H1 (cell line): ENCODE measurements at regions not wholly inside any gene's neighbourhood (a gene's known extent, or its start where the extent isn't known, plus 50 kb on each side); places are given as distances from the start of the nearest gene placed in this dataset.

Source experiments
- CTCF ChIA-PET: fragments of 300-600 bp; sonication (Branson Sonifier 250); formaldehyde crosslinking; loops from one replicate; lab custom pipeline; 2021; ENCODE audit not compliant: partially characterized antibody; lab: Charles Lee
- POLR2A ChIA-PET: fragments of 300-600 bp; sonication (Branson Sonifier 250); formaldehyde crosslinking; loops from one replicate; lab custom pipeline; 2021; ENCODE audit warnings: inconsistent platforms; ENCODE audit not compliant: partially characterized antibody; lab: Charles Lee
- DNase-seq, 2 experiments: peaks; one replicate each; pipeline versions ENCODE4 v3.0.0 to v3.0.0-alpha.2; 2010 to 2022; ENCODE audit warnings: low spot score in 2 of 2, low read depth in 1 of 2, mixed read lengths in 1 of 2
- FAIRE-seq: peaks from 2 replicates; lab custom pipeline; 2011; peaks lifted over from hg19 to GRCh38; lab: Jason Lieb, UNC
- H2AFZ ChIP-seq: 2 replicates; pipeline ENCODE4 v1.8.1; 2012; ENCODE audit warnings: low read length, inconsistent platforms
- H2AK5ac ChIP-seq: 2 replicates; pipeline ENCODE4 v1.6.1; 2013; ENCODE audit warnings: low read depth, low read length
- H2BK120ac ChIP-seq: replicated peaks from 2 replicates; pipeline ENCODE3; 2013; ENCODE audit warnings: low read depth, low read length, inconsistent platforms
- H2BK12ac ChIP-seq: 2 replicates; pipeline ENCODE4 v1.6.1; 2013; ENCODE audit warnings: low read depth, low read length
- H2BK15ac ChIP-seq: 2 replicates; pipeline ENCODE4 v1.6.1; 2013; ENCODE audit warnings: low read length
- H2BK20ac ChIP-seq: 2 replicates; pipeline ENCODE4 v1.6.1; 2013; ENCODE audit warnings: low read length
- H2BK5ac ChIP-seq: 2 replicates; pipeline ENCODE4 v1.6.1; 2013; ENCODE audit warnings: low read depth, low read length
- H3K14ac ChIP-seq: 2 replicates; pipeline ENCODE4 v1.6.1; 2013; ENCODE audit warnings: inconsistent platforms; ENCODE audit not compliant: insufficient read length
- H3K18ac ChIP-seq: 2 replicates; pipeline ENCODE4 v1.6.1; 2013; ENCODE audit warnings: low read length; ENCODE audit errors: extremely low read depth
- H3K23ac ChIP-seq: 2 replicates; pipeline ENCODE4 v1.6.1; 2013; ENCODE audit warnings: inconsistent platforms; ENCODE audit not compliant: insufficient read length
- H3K23me2 ChIP-seq: 2 replicates; pipeline ENCODE4 v1.6.1; 2013; ENCODE audit warnings: low read depth, low read length
- H3K27ac ChIP-seq: 2 replicates; pipeline ENCODE4 v1.6.1; 2011; ENCODE audit warnings: low read depth, low read length, inconsistent platforms
- H3K27me3 ChIP-seq, 4 experiments: replicated peaks in 1 of 4; 1 replicate in 1 of 4; 2 replicates in 3 of 4; pipeline versions ENCODE4 v1.6.1 to v1.8.1; 2011 to 2013; ENCODE audit warnings: low read length in 3 of 4, mild to moderate bottlenecking in 3 of 4, inconsistent platforms in 2 of 4, mixed read lengths in 2 of 4, moderate library complexity in 1 of 4; ENCODE audit not compliant: control insufficient read depth in 3 of 4, insufficient read depth in 3 of 4; ENCODE audit errors: extremely low read depth in 1 of 4
- H3K36me3 ChIP-seq, 4 experiments: 2 replicates each; pipeline versions ENCODE4 v1.6.1 to v1.8.1; 2011 to 2013; ENCODE audit warnings: mild to moderate bottlenecking in 4 of 4, low read length in 3 of 4, moderate library complexity in 2 of 4, control low read depth in 1 of 4, inconsistent platforms in 1 of 4; ENCODE audit not compliant: insufficient read depth in 4 of 4, control insufficient read depth in 2 of 4
- H3K4ac ChIP-seq: replicated peaks from 2 replicates; pipeline ENCODE3; 2013; ENCODE audit warnings: low read length, low read depth, mixed read lengths, inconsistent platforms; ENCODE audit not compliant: insufficient read length
- H3K4me1 ChIP-seq, 4 experiments: replicated peaks in 1 of 4; 1 replicate in 1 of 4; 2 replicates in 3 of 4; pipeline versions ENCODE4 v1.6.1 to v1.8.1; 2011 to 2013; ENCODE audit warnings: low read length in 3 of 4, inconsistent platforms in 2 of 4, mixed read lengths in 1 of 4; ENCODE audit not compliant: insufficient read depth in 4 of 4, control insufficient read depth in 3 of 4
- H3K4me2 ChIP-seq, 2 experiments: 2 replicates each; pipeline versions ENCODE4 v1.6.1 to v1.8.1; 2011 to 2013; ENCODE audit warnings: low read depth in 2 of 2, low read length in 2 of 2, control low read depth in 1 of 2, inconsistent platforms in 1 of 2, mild to moderate bottlenecking in 1 of 2; ENCODE audit not compliant: insufficient read depth in 1 of 2
- H3K4me3 ChIP-seq, 4 experiments: fragments of 200-600, 300-600 bp in 1 of 4; sonication (generic), shearing (Covaris generic), sonication (Bioruptor Twin) in 1 of 4; 2 replicates each; pipeline versions ENCODE4 v1.5.1 to v1.8.1; 2011 to 2016; ENCODE audit warnings: low read length in 4 of 4, low read depth in 3 of 4, control low read depth in 2 of 4, inconsistent platforms in 2 of 4, mild to moderate bottlenecking in 2 of 4, mixed read lengths in 1 of 4, moderate library complexity in 1 of 4; ENCODE audit not compliant: insufficient read depth in 2 of 4; ENCODE audit errors: extremely low read depth in 1 of 4
- H3K56ac ChIP-seq: replicated peaks from 2 replicates; pipeline ENCODE3; 2013; ENCODE audit warnings: low read depth, mild to moderate bottlenecking, mixed read lengths, low read length, inconsistent platforms; ENCODE audit not compliant: insufficient read length
- H3K79me1 ChIP-seq: 2 replicates; pipeline ENCODE4 v1.6.1; 2013; ENCODE audit warnings: low read depth, low read length, control low read depth
- H3K79me2 ChIP-seq, 2 experiments: 2 replicates each; pipeline versions ENCODE4 v1.6.1 to v1.8.1; 2012 to 2013; ENCODE audit warnings: low read length in 2 of 2, mild to moderate bottlenecking in 2 of 2, inconsistent platforms in 1 of 2; ENCODE audit not compliant: insufficient read depth in 2 of 2, control insufficient read depth in 1 of 2
- H3K9ac ChIP-seq, 4 experiments: replicated peaks in 1 of 4; 1 replicate in 1 of 4; 2 replicates in 3 of 4; pipeline versions ENCODE4 v1.6.1 to v1.8.1; 2011 to 2013; ENCODE audit warnings: low read depth in 3 of 4, low read length in 3 of 4, control low read depth in 2 of 4, mild to moderate bottlenecking in 2 of 4, moderate library complexity in 2 of 4, inconsistent platforms in 1 of 4; ENCODE audit errors: extremely low read depth in 1 of 4
- H3K9me3 ChIP-seq, 2 experiments: 2 replicates each; pipeline versions ENCODE4 v1.6.1 to v1.8.1; 2012 to 2013; ENCODE audit warnings: mild to moderate bottlenecking in 2 of 2, moderate library complexity in 2 of 2, control low read depth in 1 of 2, inconsistent platforms in 1 of 2, low read depth in 1 of 2, low read length in 1 of 2, mixed read lengths in 1 of 2; ENCODE audit not compliant: insufficient read depth in 2 of 2
- H4K20me1 ChIP-seq, 2 experiments: replicated peaks in 1 of 2; 2 replicates each; pipeline versions ENCODE3 to v1.8.1; 2011 to 2013; ENCODE audit warnings: inconsistent platforms in 2 of 2, low read length in 2 of 2, mild to moderate bottlenecking in 1 of 2; ENCODE audit not compliant: insufficient read depth in 2 of 2, control insufficient read depth in 1 of 2
- H4K5ac ChIP-seq: 2 replicates; pipeline ENCODE4 v1.6.1; 2013; ENCODE audit warnings: low read length, low read depth, mixed read lengths, inconsistent platforms; ENCODE audit not compliant: insufficient read length
- H4K8ac ChIP-seq: 2 replicates; pipeline ENCODE4 v1.8.0; 2013; ENCODE audit warnings: mild to moderate bottlenecking, moderate library complexity, low read length, inconsistent platforms; ENCODE audit not compliant: insufficient read depth; ENCODE audit errors: extremely low read depth
- H4K91ac ChIP-seq: replicated peaks from 2 replicates; pipeline ENCODE3; 2013; ENCODE audit warnings: low read length, mixed read lengths, inconsistent platforms; ENCODE audit not compliant: insufficient read length
- HDAC2 ChIP-seq, 2 experiments: fragments of 300-600 bp in 1 of 2; sonication (generic) in 1 of 2; IDR thresholded peaks; 2 replicates each; pipeline ENCODE4 v1.6.1; 2011 to 2012; ENCODE audit warnings: low read depth in 2 of 2, low read length in 2 of 2, mild to moderate bottlenecking in 2 of 2, moderate library complexity in 2 of 2, borderline replicate concordance in 1 of 2, inconsistent platforms in 1 of 2
- KDM4A ChIP-seq: IDR thresholded peaks from one replicate; pipeline ENCODE4 v1.7.1; 2012; ENCODE audit warnings: low read depth, mild to moderate bottlenecking, moderate library complexity, low read length, inconsistent platforms; ENCODE audit not compliant: severe bottlenecking
- RNF2 ChIP-seq: fragments of 200-900, 300-1000 bp; sonication (generic); IDR thresholded peaks from 2 replicates; pipeline ENCODE4 v1.7.1; 2016; ENCODE audit warnings: borderline replicate concordance, low read depth, mild to moderate bottlenecking, antibody characterized with exemption, low read length; ENCODE audit not compliant: poor library complexity, severe bottlenecking; ENCODE audit errors: missing control alignments
- WGBS, 2 experiments: shearing (Covaris generic) in 1 of 2; methylation state at CpG; one replicate each; pipeline versions ENCODE4 v1.1.6 to v1.1.7; 2013 to 2015; ENCODE audit warnings: low lambda C conversion rate in 2 of 2, mixed read lengths in 2 of 2, inconsistent platforms in 1 of 2, low coverage in 1 of 2, missing lambda C conversion rate in 1 of 2; ENCODE audit not compliant: insufficient replicate concordance in 2 of 2, insufficient coverage in 1 of 2, insufficient read length in 1 of 2; ENCODE audit errors: extremely low coverage in 1 of 2, missing lambda C conversion rate in 1 of 2; 5-methylcytosine and 5-hydroxymethylcytosine counted together

- POLR2A ChIA-PET, result no interaction called here
- Histone ChIP-seq H2AFZ (no peak overlapping the region), H4K8ac (no peak overlapping the region), H3K36me3 (no peaks in the 10 kb centered on the region), H2BK15ac (no peak overlapping the region), H2AK5ac (no peak overlapping the region), H4K5ac (no peak overlapping the region), H2BK20ac (no peak overlapping the region), H3K4me3 (no peak overlapping the region), H3K27ac (no peak overlapping the region), H3K4me2 (no peak overlapping the region), H2BK12ac (no peak overlapping the region), H3K9ac (no peak overlapping the region), H4K91ac (no peak overlapping the region), H3K23me2 (no peaks in the 10 kb centered on the region), H3K79me2 (no peaks in the 10 kb centered on the region), H3K18ac (no peak overlapping the region), H3K79me1 (no peaks in the 10 kb centered on the region), H3K56ac (no peak overlapping the region), H3K4ac (no peak overlapping the region), H3K27me3 (no peaks in the 10 kb centered on the region), H2BK120ac (no peak overlapping the region), H3K9me3 (no peaks in the 10 kb centered on the region), H3K4me1 (no peaks in the 10 kb centered on the region; a peak in 2 of 7 replicates), H3K14ac (no peak overlapping the region), H4K20me1 (no peaks in the 10 kb centered on the region), H2BK5ac (no peak overlapping the region), H3K23ac (no peak overlapping the region)
- 26% methylated on average over 3 of the region's 3 CpGs; no CpG with 5 or more reads in 1 of the 2 experiments for WGBS, 2 experiments
- FAIRE-seq (no peak), DNase-seq (no peak)
- CTCF ChIA-PET, result no interaction called here
- TF ChIP-seq KDM4A (no peak), HDAC2 (IDR thresholded peaks at IDR 0.05; ENCODE audit: borderline replicate concordance in 1 of 2, low read depth in 2 of 2, low read length in 2 of 2) (no peak), RNF2 (no peak)
These were observed 106.6 kb upstream of the KCNN2 start for GRCh38 chr5:114255260-114255659.
